SK-N-MC (cell line): ENCODE measurements at regions not wholly inside any gene's neighbourhood (a gene's known extent, or its start where the extent isn't known, plus 50 kb on each side); places are given as distances from the start of the nearest gene placed in this dataset.

Experiments
- DNase-seq: peaks from one replicate; pipeline ENCODE4 v3.0.0-alpha.2; 2011; ENCODE audit warnings: low read depth, low spot score
- H3K27ac ChIP-seq: fragments of 200-600 bp; sonication (generic); 2 replicates; pipeline ENCODE4 v1.5.1; 2016; ENCODE audit warnings: mixed run types
- H3K36me3 ChIP-seq: fragments of 200-600 bp; sonication (generic); 2 replicates; pipeline ENCODE4 v1.6.1; 2017; ENCODE audit warnings: antibody characterized with exemption, low read length, mixed read lengths; ENCODE audit not compliant: insufficient read depth
- H3K4me3 ChIP-seq: fragments of 200-600 bp; sonication (generic); 2 replicates; pipeline ENCODE4 v1.5.1; 2016
- H3K9ac ChIP-seq: fragments of 200-600 bp; sonication (generic); 2 replicates; pipeline ENCODE4 v1.8.0; 2017; ENCODE audit warnings: mixed run types, mixed read lengths; ENCODE audit not compliant: insufficient read length
- H3K9me3 ChIP-seq: fragments of 200-600 bp; sonication (generic); 2 replicates; pipeline ENCODE4 v1.6.1; 2017; ENCODE audit warnings: low read depth, mild to moderate bottlenecking, antibody characterized with exemption, low read length, moderate library complexity, mixed read lengths
- EZH2 ChIP-seq: fragments of 200-600 bp; sonication (generic); IDR thresholded peaks from one replicate; pipeline ENCODE4 v1.6.1; 2017; ENCODE audit warnings: antibody characterized with exemption
- FOXP2 ChIP-seq: optimal IDR thresholded peaks from 2 replicates; pipeline ENCODE3; 2011; ENCODE audit warnings: mild to moderate bottlenecking, moderate library complexity; ENCODE audit not compliant: insufficient read depth; ENCODE audit errors: extremely low read length, control extremely low read depth
- POLR2AphosphoS5 ChIP-seq: IDR thresholded peaks from 2 replicates; pipeline ENCODE4 v1.6.1; 2012; ENCODE audit warnings: mild to moderate bottlenecking, low read depth, low read length, borderline replicate concordance

DNA sequence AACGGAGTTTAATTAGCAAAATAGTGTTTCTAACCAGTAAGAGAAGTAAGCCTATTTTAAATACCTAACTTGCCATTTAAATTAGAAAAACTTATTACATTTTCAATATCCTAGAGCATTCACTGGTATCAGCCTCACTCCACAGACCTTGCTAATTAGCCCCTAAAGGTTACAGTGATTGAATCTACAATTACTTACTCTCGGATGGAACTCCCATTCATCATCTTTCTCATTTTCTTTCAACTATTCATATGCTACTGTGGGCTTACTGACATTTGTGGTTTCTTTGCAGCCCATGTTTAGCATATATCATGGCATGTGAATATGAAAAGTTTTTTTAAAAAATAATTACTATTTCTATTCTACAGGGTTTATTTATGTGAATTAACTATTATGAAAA lies 86.4 kb downstream of the GPR37 start:
- Histone ChIP-seq H3K36me3 (no peaks in the 10 kb centered on the region), H3K9me3 (no peaks in the 10 kb centered on the region), H3K4me3 (no peak overlapping the region), H3K27ac (no peak overlapping the region), H3K9ac (no peak overlapping the region)
- TF ChIP-seq POLR2AphosphoS5 (no peak), EZH2 (no peak), FOXP2 (no peak)
- no peak for DNase-seq

DNA sequence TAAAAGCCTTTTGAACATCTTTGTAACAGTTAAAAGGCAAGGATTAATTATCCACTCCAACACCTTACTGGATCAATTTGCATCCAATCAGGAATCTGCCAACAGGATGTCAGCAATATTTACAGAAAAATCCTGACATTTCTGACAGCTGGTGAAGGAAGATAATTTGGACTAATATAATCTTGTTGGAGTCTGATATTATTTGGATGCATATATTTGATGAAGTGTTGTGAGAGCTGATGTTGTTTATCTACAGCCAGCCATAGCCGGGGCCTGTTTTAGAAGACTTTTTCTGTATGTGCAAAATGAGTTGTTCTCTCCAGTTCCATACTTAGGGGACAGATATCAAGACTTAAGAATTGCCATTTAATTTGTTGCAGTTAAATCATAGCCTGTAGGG lies 91.1 kb downstream of the GPR37 start:
- Histone ChIP-seq H3K27ac (no peak overlapping the region), H3K9ac (no peak overlapping the region), H3K4me3 (no peak overlapping the region), H3K9me3 (no peaks in the 10 kb centered on the region), H3K36me3 (no peaks in the 10 kb centered on the region)
- no peak for DNase-seq
- no peak for TF ChIP-seq EZH2

GRCh38 chr7:124672011-124672410 lies 93.6 kb downstream of the GPR37 start:
- Histone ChIP-seq H3K27ac (peak overlapping the region; percentile 55), H3K9me3 (no peaks in the 10 kb centered on the region), H3K9ac (no peak overlapping the region), H3K36me3 (no peaks in the 10 kb centered on the region), H3K4me3 (peak overlapping the region; percentile 12)
- DNase-seq, result peak; percentile 28
- TF ChIP-seq EZH2 (no peak), FOXP2 (no peak), POLR2AphosphoS5 (no peak)

- DNase-seq, result no peak
- Histone ChIP-seq H3K9me3 (no peaks in the 10 kb centered on the region), H3K36me3 (no peaks in the 10 kb centered on the region), H3K4me3 (no peak overlapping the region), H3K27ac (no peak overlapping the region), H3K9ac (no peak overlapping the region)
- TF ChIP-seq EZH2, result no peak
Measured at GRCh38 chr7:124667312-124668153, 98.1 kb downstream of the GPR37 start.

DNA sequence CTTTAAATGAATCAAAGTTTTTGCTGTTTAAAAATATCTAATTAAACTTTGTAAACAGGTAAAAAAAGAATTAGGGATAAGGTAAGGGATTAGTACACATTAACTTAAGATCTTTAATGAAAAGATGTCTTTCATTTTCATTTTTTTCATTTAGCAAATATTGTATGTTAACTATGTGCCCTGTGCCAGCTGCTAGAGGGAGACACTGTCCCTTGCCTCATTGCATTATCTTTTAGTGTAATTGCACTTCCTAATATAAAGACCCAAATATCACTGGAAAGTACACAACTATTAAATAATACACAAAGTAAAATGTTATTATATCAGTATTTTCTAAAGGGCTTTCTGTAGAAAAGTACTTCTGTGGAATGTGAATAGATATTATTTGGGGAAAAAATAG lies 102.7 kb downstream of the GPR37 start:
- H3K27ac ChIP-seq, result no peak overlapping the region
- H3K36me3 ChIP-seq, result no peaks in the 10 kb centered on the region
- H3K4me3 ChIP-seq, result no peak overlapping the region
- no peaks in the 10 kb centered on the region for H3K9me3 ChIP-seq
- no peak for DNase-seq
- TF ChIP-seq FOXP2 (no peak), POLR2AphosphoS5 (no peak), EZH2 (no peak)
- no peak overlapping the region for H3K9ac ChIP-seq

- TF ChIP-seq FOXP2 (no peak), EZH2 (no peak), POLR2AphosphoS5 (no peak)
Measured at GRCh38 chr7:124662372-124662771, 103.2 kb downstream of the GPR37 start.

DNA sequence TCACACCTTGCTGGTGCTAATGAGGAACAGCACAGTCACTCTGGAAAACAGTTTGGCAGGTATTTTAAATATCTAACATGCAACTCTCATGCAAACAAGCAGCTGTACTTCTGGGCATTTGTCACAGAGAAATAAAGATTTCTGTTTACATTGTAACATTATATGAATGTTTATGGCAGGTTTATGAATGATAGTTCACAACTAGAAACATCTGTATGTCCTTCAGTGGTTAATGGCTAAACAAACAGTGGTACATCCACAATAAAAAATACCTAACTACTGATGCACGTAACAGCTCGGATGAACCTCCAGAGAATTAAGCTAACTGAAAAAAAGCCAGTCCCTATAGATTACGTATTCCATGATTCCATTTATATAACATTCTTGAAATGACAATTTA lies 109.6 kb downstream of the GPR37 start:
- H3K27ac ChIP-seq, result no peak overlapping the region
- no peak overlapping the region for H3K4me3 ChIP-seq
- no peak for DNase-seq
- H3K9me3 ChIP-seq, result no peaks in the 10 kb centered on the region
- no peak overlapping the region for H3K9ac ChIP-seq
- H3K36me3 ChIP-seq, result no peaks in the 10 kb centered on the region
- TF ChIP-seq FOXP2, result no peak
- TF ChIP-seq POLR2AphosphoS5, result no peak
- no peak for TF ChIP-seq EZH2

More at GRCh38 chr7:124662372-124662771, 103.2 kb downstream of the GPR37 start:
- Histone ChIP-seq H3K36me3 (no peaks in the 10 kb centered on the region), H3K9me3 (no peaks in the 10 kb centered on the region), H3K27ac (no peak overlapping the region), H3K9ac (no peak overlapping the region), H3K4me3 (no peak overlapping the region)
- DNase-seq, result no peak

- Histone ChIP-seq H3K9me3 (no peaks in the 10 kb centered on the region), H3K27ac (no peak overlapping the region), H3K9ac (no peak overlapping the region), H3K36me3 (no peaks in the 10 kb centered on the region), H3K4me3 (no peak overlapping the region)
- DNase-seq, result no peak
- no peak for TF ChIP-seq EZH2
- no peak for TF ChIP-seq FOXP2
- no peak for TF ChIP-seq POLR2AphosphoS5
Measured at GRCh38 chr7:124652237-124652636, 113.4 kb downstream of the GPR37 start.

DNA sequence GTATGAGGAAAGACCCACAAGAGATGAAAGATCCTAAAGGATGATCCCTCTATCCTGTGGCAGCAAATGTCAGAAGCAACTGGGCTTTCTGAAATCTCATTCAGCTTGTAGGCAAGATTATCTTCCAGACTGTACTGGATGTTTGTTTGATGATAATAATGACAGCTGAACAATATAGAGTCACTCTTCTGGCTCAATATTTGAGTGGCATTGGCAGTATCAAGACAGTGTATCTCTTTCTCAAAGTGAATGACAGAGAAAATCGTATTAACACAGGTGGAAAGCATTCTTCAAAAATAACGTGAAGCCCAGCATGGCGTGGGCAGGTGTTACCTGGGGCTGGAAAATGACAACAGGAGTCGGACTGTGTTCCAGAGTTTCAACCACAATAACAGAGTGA lies 114.5 kb downstream of the GPR37 start:
- Histone ChIP-seq H3K9me3 (no peaks in the 10 kb centered on the region), H3K4me3 (no peak overlapping the region), H3K36me3 (no peaks in the 10 kb centered on the region), H3K9ac (no peak overlapping the region), H3K27ac (no peak overlapping the region)
- TF ChIP-seq POLR2AphosphoS5 (no peak), FOXP2 (no peak), EZH2 (no peak)
- no peak for DNase-seq
